GM12873 (cell line): ENCODE measurements at regions not wholly inside any gene's neighbourhood (a gene's known extent, or its start where the extent isn't known, plus 50 kb on each side); places are given as distances from the start of the nearest gene placed in this dataset.

Experiments
- CTCF ChIP-seq: IDR thresholded peaks from 2 replicates; pipeline ENCODE4 v1.5.1; 2012; ENCODE audit warnings: low read depth, mild to moderate bottlenecking, moderate library complexity, low read length, control low read depth; ENCODE audit not compliant: insufficient read depth; ENCODE audit errors: missing control alignments

- TF ChIP-seq CTCF = no peak
These were observed 675.5 kb upstream of the SLC8A1 start for GRCh38 chr2:41127351-41127750.

- no peak for TF ChIP-seq CTCF
These were observed 678.1 kb upstream of the SLC8A1 start for GRCh38 chr2:41129988-41130387.

- no peak for TF ChIP-seq CTCF
These were observed 685.1 kb upstream of the SLC8A1 start for GRCh38 chr2:41137031-41137430.

GRCh38 chr2:41141146-41141791, 689.4 kb upstream of the SLC8A1 start:
- TF ChIP-seq CTCF = no peak

- no peak for TF ChIP-seq CTCF
These were observed 690.6 kb upstream of the SLC8A1 start for GRCh38 chr2:41142478-41142877.

- TF ChIP-seq CTCF = no peak
These were observed 693.2 kb upstream of the SLC8A1 start for GRCh38 chr2:41145066-41145465.

GRCh38 chr2:41149054-41149453, 697.2 kb upstream of the SLC8A1 start:
- no peak for TF ChIP-seq CTCF
